Hepatocyte (in vitro differentiated cells): ENCODE measurements at regions not wholly inside any gene's neighbourhood (a gene's known extent, or its start where the extent isn't known, plus 50 kb on each side); places are given as distances from the start of the nearest gene placed in this dataset.

Experiments
- DNase-seq: peaks from one replicate; pipeline ENCODE4 v3.0.0-alpha.2; 2016; ENCODE audit warnings: low spot score
- H2AFZ ChIP-seq: fragments of 200-600 bp; sonication (generic); 2 replicates; pipeline ENCODE4 v1.6.0; 2016; ENCODE audit warnings: antibody characterized with exemption, mild to moderate bottlenecking
- H3K27ac ChIP-seq: fragments of 200-600 bp; sonication (generic); 2 replicates; pipeline ENCODE4 v1.5.1; 2016; ENCODE audit warnings: mild to moderate bottlenecking
- H3K27me3 ChIP-seq: fragments of 200-600 bp; sonication (generic); 2 replicates; pipeline ENCODE4 v1.6.1; 2016
- H3K36me3 ChIP-seq: fragments of 200-600 bp; sonication (generic); replicated peaks from 2 replicates; pipeline ENCODE4 v1.5.1; 2016; ENCODE audit warnings: low read depth; ENCODE audit not compliant: insufficient read depth
- H3K4me1 ChIP-seq: fragments of 200-600 bp; sonication (generic); 2 replicates; pipeline ENCODE4 v1.5.1; 2016; ENCODE audit warnings: mild to moderate bottlenecking, moderate library complexity; ENCODE audit not compliant: insufficient read depth
- H3K4me2 ChIP-seq: fragments of 200-600 bp; sonication (generic); 2 replicates; pipeline ENCODE4 v1.6.0; 2016
- H3K4me3 ChIP-seq: fragments of 200-600 bp; sonication (generic); 2 replicates; pipeline ENCODE4 v1.5.1; 2016; ENCODE audit warnings: mild to moderate bottlenecking
- H3K79me2 ChIP-seq: fragments of 200-600 bp; sonication (generic); 2 replicates; pipeline ENCODE4 v1.6.0; 2017; ENCODE audit warnings: mild to moderate bottlenecking
- H3K9me2 ChIP-seq: fragments of 200-600 bp; sonication (generic); replicated peaks from 2 replicates; pipeline ENCODE4 v1.6.0; 2017; ENCODE audit warnings: mild to moderate bottlenecking; ENCODE audit not compliant: insufficient read depth
- H3K9me3 ChIP-seq: fragments of 200-600 bp; sonication (generic); 2 replicates; pipeline ENCODE4 v1.5.1; 2016; ENCODE audit warnings: low read depth, mild to moderate bottlenecking
- H4K20me1 ChIP-seq: fragments of 200-600 bp; sonication (generic); 2 replicates; pipeline ENCODE4 v1.6.0; 2016; ENCODE audit warnings: mild to moderate bottlenecking; ENCODE audit not compliant: insufficient read depth, poor library complexity, severe bottlenecking
- EZH2 ChIP-seq: fragments of 200-600 bp; sonication (generic); IDR thresholded peaks from 2 replicates; pipeline ENCODE4 v1.6.1; 2016; ENCODE audit warnings: antibody characterized with exemption, mild to moderate bottlenecking, borderline replicate concordance
- EZH2phosphoT487 ChIP-seq: fragments of 200-600 bp; sonication (generic); IDR thresholded peaks from one replicate; pipeline ENCODE4 v1.6.1; 2018; ENCODE audit warnings: antibody characterized with exemption, mild to moderate bottlenecking, low read depth, moderate library complexity; ENCODE audit not compliant: unreplicated experiment, severe bottlenecking
- WGBS: methylation state at CpG from one replicate; pipeline ENCODE4 v1.1.6; 2016; ENCODE audit warnings: low lambda C conversion rate; ENCODE audit errors: missing lambda C conversion rate; 5-methylcytosine and 5-hydroxymethylcytosine counted together
- TF ChIP-seq, protein P1 (sequence below): fragments of 200-600 bp; sonication (generic); IDR thresholded peaks from 2 replicates; pipeline ENCODE4 v1.5.1; 2016; ENCODE audit warnings: antibody characterized with exemption, mild to moderate bottlenecking; ENCODE audit not compliant: poor library complexity

GRCh38 chr13:109682534-109683244, 103.7 kb downstream of the IRS2 start:
- no peak for TF ChIP-seq EZH2
- TF ChIP-seq, protein P1, sequence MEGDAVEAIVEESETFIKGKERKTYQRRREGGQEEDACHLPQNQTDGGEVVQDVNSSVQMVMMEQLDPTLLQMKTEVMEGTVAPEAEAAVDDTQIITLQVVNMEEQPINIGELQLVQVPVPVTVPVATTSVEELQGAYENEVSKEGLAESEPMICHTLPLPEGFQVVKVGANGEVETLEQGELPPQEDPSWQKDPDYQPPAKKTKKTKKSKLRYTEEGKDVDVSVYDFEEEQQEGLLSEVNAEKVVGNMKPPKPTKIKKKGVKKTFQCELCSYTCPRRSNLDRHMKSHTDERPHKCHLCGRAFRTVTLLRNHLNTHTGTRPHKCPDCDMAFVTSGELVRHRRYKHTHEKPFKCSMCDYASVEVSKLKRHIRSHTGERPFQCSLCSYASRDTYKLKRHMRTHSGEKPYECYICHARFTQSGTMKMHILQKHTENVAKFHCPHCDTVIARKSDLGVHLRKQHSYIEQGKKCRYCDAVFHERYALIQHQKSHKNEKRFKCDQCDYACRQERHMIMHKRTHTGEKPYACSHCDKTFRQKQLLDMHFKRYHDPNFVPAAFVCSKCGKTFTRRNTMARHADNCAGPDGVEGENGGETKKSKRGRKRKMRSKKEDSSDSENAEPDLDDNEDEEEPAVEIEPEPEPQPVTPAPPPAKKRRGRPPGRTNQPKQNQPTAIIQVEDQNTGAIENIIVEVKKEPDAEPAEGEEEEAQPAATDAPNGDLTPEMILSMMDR: no peak
- no peak for TF ChIP-seq EZH2phosphoT487

GRCh38 chr13:109680930-109681329, 105.5 kb downstream of the IRS2 start:
- Histone ChIP-seq H3K4me1 (peaks cover 11% of the 10 kb centered on the region), H2AFZ (no peak overlapping the region), H3K79me2 (no peaks in the 10 kb centered on the region), H3K4me3 (no peak overlapping the region), H3K4me2 (no peak overlapping the region), H3K36me3 (no peaks in the 10 kb centered on the region), H3K9me2 (no peaks in the 10 kb centered on the region), H3K9me3 (no peaks in the 10 kb centered on the region), H3K27ac (no peak overlapping the region), H4K20me1 (no peaks in the 10 kb centered on the region), H3K27me3 (no peaks in the 10 kb centered on the region)
- TF ChIP-seq EZH2 (no peak), EZH2phosphoT487 (no peak)
- TF ChIP-seq, protein P1: no peak
- DNase-seq: no peak
- 88% methylated on average over 4 of the region's 4 CpGs for WGBS

More at GRCh38 chr13:109682534-109683244, 103.7 kb downstream of the IRS2 start:
- WGBS: 90% methylated on average over 8 of the region's 8 CpGs
- no peak overlapping the region for H3K27ac ChIP-seq
- no peak overlapping the region for H2AFZ ChIP-seq
- no peaks in the 10 kb centered on the region for H3K36me3 ChIP-seq
- no peak for DNase-seq
- no peak overlapping the region for H3K4me2 ChIP-seq
- no peaks in the 10 kb centered on the region for H3K9me3 ChIP-seq
- no peaks in the 10 kb centered on the region for H3K79me2 ChIP-seq
- no peaks in the 10 kb centered on the region for H3K9me2 ChIP-seq
- H3K4me3 ChIP-seq: no peak overlapping the region
- peaks cover 17% of the 10 kb centered on the region for H3K4me1 ChIP-seq
- no peaks in the 10 kb centered on the region for H3K27me3 ChIP-seq
- no peaks in the 10 kb centered on the region for H4K20me1 ChIP-seq

DNA sequence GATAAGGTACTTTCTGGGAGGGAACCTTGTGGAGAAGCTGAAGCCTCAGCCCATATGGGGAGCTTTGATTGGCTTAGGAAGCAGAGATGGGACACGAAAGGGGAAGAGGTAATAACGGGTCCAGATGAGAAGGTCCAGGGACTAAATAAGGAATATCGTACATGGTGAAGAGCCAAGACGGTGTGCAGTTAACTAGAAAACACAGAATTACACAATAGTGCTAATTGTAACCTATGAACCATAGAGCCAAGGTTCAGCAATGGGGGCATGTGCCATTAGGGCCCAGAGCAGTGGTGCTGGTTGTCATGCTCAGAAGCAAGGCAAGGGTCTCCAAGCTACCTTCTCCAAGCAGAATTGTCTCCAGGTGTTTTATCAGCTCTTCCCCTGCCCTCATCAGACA, 106.1 kb downstream of the IRS2 start:
- no peaks in the 10 kb centered on the region for H3K9me2 ChIP-seq
- H2AFZ ChIP-seq: no peak overlapping the region
- no peak overlapping the region for H3K27ac ChIP-seq
- TF ChIP-seq EZH2 (no peak), EZH2phosphoT487 (no peak)
- TF ChIP-seq, protein P1: no peak
- H3K27me3 ChIP-seq: no peaks in the 10 kb centered on the region
- peaks cover 10% of the 10 kb centered on the region for H3K4me1 ChIP-seq
- H3K36me3 ChIP-seq: no peaks in the 10 kb centered on the region
- no peaks in the 10 kb centered on the region for H3K9me3 ChIP-seq
- no peaks in the 10 kb centered on the region for H3K79me2 ChIP-seq
- 97% methylated on average over 4 of the region's 4 CpGs for WGBS
- no peaks in the 10 kb centered on the region for H4K20me1 ChIP-seq
- H3K4me3 ChIP-seq: no peak overlapping the region
- no peak overlapping the region for H3K4me2 ChIP-seq
- no peak for DNase-seq
